ENCODE measurements at regions not wholly inside any gene's neighbourhood (a gene's known extent, or its start where the extent isn't known, plus 50 kb on each side); places are given as distances from the start of the nearest gene placed in this dataset.
"Not testable (repeated sequence)": the region's sequence is repeated elsewhere in the genome, so short reads cannot be mapped to it uniquely, and the experiment has no call there.

DNA sequence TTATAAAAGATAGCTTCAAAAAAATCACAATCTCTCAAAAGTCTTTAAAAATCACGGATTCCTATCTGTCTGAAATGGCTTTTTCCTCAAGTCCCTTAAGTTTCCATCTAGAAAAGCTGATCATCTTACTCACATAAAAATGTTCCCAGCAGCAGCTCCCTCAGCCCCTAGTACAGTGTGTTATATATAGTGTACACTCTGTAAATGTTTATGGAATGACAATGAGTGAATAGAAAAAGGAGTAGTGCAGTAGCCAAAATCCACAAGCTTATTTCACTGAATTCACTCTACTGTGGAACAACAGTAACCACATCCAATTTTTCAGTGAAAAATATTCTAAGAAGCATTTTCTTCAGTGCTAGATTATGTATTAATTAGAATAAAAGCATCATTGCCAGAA, 609.4 kb downstream of the DTWD2 start:
- DNase-seq (ENCODE audit: low spot score): no peak

DNA sequence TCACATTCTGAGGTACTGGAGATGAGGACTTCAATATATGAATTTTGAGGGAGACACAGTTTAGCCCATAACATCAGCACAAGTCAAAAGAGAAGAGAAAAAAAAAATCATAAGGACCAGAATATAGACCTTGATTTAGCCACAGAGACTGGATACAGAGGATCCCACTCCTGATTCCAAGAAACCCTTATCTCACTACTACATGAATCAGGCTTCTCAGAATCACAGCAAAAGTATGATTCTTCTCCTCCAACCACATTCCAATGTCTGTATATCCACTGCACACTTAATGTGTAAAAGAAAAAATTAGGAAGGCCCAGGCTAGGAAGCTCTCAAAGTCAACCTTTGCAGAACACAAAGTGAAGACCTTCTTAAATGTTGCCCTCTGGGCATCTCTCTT, 610.9 kb downstream of the DTWD2 start:
- peak; percentile 11 for DNase-seq (ENCODE audit: low spot score)

DNA sequence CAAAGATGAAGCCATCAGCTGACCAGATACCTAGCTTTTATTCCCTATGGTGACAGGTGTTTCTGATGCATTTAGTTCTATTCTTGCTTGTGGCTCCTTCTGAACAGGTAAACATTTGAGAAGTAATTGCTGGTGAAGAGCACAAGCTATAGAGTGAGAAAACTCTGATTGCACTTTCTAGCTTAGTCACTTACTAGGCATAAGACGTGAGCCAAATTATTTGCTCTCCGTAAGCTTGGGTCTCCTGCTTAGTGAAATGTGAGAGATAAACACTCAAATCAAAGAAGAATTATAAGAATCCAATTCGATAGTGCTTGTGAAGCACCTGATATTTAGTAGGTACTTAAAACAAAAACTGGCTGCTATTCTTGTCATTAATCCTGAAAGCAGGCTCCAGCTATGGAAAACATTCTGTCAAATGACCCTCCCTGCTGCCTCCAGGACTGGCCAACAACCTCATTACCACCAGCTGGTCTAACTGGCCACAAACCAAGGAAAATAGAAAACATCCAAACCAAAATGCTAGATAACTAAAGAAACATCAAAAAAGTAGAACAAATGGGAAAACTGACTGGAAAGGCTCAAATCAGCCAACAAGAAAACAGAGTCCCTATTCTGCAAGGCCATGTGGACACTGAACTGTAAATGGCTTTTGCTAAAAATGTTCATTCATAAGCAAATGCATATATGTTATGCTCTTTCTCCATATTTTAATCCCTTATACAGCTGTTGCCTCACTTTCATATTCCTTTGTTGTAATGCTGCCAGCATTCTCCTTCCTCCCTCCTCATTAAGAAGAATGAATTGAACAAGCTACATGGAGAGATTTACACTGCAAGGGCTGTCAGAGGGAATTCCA, 616.1 kb downstream of the DTWD2 start:
- no peak for DNase-seq (ENCODE audit: low spot score)

- no peak for DNase-seq (ENCODE audit: low spot score)
Measured at GRCh38 chr5:118366429-118366828, 621.9 kb downstream of the DTWD2 start.

GRCh38 chr5:118365718-118366117, 622.6 kb downstream of the DTWD2 start:
- DNase-seq (ENCODE audit: low spot score): no peak

GRCh38 chr5:118354797-118355196, 633.5 kb downstream of the DTWD2 start:
- DNase-seq (ENCODE audit: low spot score): no peak

DNA sequence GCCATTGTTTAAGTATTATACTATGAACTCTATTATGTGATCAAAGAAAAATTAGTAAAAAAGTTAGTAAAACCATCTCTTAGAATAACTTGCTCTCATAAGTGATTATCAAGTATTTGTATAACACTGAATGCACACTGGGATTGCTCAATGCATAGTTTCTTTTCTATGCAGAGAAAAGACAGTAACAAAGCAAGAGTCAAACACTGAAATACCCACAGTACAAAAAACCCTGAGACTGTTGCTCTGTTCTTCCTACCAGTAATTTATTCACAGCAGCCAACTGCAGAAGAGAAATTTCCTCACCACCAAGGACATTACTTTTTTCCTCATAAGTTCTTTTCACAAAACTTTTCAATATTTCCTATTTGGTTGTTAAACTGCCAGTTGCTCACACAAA, 634.4 kb downstream of the DTWD2 start:
- no peak for DNase-seq (ENCODE audit: low spot score)

DNA sequence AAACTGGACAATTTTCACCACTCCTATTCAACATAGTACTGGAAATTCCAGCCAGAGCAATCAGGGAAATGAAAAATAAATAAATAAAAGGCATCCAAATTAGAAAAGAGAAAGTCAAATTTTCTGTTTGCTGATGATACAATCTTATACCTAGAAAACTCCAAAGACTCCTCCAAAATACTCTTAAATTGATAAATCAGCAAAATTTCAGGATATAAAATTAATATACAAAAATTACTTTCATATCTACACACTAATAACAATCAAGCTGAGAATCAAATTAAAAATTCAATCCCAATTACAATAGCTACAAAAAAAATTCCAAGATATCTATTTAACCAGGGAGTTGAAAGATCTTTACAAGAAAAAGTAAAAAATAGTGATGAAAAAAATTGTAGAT, 651.9 kb downstream of the DTWD2 start:
- no peak for DNase-seq (ENCODE audit: low spot score)

DNA sequence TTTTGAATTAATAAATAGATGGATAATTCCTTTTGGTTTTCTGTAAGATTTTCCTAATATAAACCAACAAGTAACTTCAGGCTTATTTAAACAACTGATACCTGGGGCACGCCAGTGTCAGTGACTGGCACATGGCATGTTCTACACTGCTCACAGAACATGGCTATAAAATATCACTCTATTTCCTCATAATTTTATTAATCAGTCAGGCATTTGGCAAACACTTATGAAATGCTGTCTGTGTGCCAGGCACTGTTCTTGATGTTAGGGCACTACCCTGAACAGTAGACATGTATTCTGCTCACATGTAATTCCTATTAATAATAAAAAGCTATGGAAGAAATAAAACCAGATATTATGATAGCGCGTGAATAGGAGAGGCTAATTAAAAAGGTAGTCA, 661.0 kb downstream of the DTWD2 start:
- no peak for DNase-seq (ENCODE audit: low spot score)

DNA sequence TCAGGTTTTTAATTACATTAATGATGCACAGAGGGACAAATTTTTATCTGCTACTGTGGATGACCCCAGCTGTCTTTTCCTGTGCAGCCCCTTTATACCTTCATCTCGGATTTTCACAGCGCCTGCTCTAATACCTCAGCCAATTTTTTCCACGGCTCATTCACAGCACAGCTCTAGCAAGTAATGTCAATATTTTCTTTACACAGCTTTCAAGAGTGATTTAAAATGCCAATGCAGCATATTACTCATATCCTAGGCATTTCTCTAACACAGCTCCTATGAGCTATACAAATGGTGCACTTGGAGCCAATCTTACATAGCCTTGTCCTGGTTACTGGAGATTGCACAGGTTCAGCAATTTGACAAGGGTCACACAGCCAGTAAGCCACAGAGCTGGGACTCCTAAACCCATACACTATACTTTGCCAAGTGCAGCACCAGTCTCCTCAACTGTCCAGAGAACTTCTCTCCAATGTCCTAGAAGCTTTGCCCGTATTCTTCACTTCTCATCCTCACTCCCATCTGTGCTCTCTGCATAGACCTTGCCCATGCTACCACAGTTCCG, 661.8 kb downstream of the DTWD2 start:
- peak; percentile 21 for DNase-seq (ENCODE audit: low spot score)

DNA sequence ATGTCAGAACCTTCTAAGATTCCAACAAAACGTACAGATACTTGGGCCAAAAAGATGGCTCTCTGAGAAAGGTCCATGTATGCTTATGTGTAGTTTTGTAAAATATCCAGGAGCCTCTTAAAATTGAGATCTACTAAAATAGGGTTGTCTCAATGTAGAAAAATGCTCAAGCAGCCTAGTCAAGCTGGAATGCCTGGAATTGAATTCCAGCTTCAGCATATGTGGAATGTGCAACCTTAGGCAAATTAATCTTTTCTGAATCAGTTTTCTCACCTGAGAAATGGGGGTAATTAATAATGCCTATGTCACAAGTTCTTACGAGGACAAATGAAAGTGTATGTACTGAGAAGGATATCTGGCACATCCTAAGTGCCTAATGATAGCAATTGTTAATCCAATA, 662.4 kb downstream of the DTWD2 start:
- no peak for DNase-seq (ENCODE audit: low spot score)

- not testable (repeated sequence) for DNase-seq (ENCODE audit: low spot score)
Measured at GRCh38 chr5:118323723-118324122, 664.6 kb downstream of the DTWD2 start.

DNA sequence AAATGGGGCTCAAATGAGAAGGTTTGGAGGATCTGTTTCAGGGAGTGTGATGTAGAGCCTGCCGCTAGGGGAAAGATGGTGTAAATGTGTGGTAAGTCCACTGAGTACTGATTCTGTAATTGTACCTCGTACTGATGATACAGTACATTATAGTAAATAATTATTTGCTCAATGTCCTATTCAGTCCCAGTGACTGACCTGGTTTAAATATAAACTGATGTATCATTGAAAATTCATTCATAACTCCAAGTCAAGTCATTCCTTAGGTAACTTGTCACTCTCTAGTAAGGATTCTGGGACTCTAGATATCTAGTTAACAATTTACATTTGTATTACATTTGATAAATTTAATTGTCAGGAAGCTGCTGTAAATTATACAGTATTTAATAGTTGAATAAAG, 667.3 kb downstream of the DTWD2 start:
- DNase-seq (ENCODE audit: low spot score): no peak

DNA sequence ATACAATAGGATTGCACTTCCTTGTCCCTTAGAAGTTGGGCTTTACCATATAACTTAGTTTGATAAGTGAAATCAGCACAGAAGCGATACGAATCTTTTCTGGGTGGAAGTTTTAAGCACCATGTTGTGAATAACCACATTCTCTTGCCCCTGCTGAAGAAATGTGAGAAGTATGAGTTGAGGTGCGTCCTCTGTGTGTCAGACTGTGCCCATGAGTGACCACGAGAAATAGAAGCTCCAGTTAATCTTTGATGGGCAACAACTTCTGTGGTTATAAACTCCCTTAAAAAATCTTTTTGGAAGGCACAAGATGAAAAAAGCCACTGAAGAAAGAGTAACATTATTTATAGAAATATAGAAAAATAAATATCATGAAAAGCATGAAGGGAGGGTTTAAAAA, 668.2 kb downstream of the DTWD2 start:
- no peak for DNase-seq (ENCODE audit: low spot score)

DNA sequence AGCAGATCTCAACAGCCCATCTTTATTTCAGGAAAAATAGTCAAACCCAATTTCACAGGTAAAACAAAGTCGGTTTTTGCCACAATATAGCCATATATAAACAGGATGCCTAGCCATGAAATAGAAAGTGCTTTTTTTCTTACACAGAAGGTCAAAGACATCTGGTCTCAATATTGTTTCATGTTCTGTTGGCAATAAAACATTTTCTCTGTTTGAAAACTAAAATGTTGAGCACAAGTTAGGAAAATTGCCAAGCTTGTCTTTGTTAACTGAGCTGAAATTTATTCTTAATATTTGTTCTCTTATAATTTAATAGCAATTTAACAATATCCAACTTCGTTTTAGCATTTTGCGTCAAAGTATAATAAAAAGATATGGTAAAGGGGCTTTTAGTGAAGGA, 673.4 kb downstream of the DTWD2 start:
- DNase-seq (ENCODE audit: low spot score): no peak

DNA sequence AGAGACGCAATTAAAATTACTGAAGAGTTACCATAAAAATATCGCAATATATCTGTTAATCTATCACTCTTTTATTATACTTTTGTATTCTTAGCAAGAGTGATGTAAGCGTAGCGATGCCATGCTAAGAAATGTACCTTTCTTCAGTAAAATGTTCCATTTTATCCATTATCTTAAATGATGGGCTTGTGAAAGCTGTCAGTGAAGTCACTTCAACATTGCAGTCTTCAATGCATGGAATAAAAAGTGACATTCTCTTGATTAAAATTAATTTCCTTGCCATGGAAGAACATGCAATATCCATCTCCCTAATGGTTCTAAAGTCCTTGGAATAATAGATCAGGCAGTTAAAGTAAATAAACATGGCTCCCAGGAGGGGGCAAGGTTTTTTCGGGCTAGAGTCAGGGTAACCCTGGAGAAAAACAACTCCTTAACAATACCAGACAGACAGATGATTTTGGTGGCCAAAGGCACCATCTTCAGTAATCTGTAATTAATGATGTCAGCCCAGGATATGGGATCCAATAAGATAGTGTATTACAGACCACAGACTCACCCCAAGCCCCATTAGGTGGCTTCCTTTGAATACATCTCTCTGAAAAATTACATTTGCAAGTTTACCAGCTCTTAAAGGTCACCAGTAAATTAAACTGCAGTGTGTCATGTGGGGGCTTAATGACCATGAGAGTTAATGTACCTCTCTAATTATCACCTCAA, 677.1 kb downstream of the DTWD2 start:
- DNase-seq (ENCODE audit: low spot score): no peak

GRCh38 chr5:118310401-118310800, 677.9 kb downstream of the DTWD2 start:
- no peak for DNase-seq (ENCODE audit: low spot score)

DNA sequence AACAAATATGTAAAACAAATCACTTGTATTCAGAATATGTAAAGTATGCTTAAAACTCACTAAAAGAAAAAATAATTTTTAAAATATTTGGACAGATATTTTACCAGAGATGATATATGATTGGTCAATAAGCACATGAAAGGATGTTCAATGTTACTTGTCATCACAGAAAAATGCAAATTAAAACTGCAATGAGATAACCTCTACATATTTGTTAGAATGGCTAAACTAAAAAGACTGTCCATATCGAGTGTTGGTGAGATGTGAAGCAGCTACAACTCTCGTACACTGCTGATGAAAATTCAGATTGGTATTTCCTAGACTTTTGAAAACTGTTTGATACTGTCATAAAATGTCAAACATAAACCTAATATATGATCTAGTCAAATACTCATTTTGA, 685.1 kb downstream of the DTWD2 start:
- DNase-seq (ENCODE audit: low spot score): no peak

- no peak for DNase-seq (ENCODE audit: low spot score)
Measured at GRCh38 chr5:118302786-118303185, 685.6 kb downstream of the DTWD2 start.

- DNase-seq (ENCODE audit: low spot score): no peak
Measured at GRCh38 chr5:118301696-118302095, 686.7 kb downstream of the DTWD2 start.

- DNase-seq (ENCODE audit: low spot score): no peak
Measured at GRCh38 chr5:118295045-118295444, 693.3 kb downstream of the DTWD2 start.

DNA sequence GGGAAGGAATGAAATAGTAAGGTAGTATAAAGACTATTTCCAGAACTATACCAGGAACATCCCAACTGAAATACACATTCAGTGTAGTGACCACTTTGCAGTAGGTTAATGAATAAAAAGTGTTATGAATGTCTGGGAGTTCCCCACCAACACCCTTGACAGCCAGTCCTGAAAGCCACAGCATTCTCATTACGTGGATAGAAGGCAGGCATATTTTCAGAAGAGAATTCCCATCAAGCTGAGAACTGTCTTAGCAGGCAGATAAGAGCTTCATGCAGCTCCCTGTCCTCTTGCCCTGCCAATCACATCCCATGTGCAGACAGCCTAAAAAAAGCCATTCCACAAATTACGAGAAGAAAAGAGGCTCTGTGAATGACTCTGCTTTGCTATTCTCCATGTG, 695.0 kb downstream of the DTWD2 start:
- DNase-seq (ENCODE audit: low spot score): no peak

DNA sequence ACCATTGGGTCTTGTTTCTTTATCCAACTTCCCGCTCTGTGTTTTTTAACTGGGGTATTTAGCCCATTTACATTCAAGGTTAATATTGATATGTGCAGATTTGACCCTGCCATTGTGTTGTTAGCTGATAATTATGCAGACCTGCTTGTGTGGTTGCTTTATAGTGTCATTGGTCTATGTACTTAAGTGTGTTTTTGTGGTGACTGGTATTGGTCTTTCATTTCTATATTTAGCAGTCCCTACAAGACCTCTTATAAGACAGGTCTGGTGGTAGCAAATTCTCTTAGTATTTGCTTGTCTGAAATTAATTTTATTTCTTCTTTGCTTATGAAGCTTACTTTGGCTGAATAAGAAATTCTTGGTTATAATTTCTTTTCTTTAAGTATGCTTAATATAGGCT, 698.1 kb downstream of the DTWD2 start:
- DNase-seq (ENCODE audit: low spot score): no peak

Data from umbilical cord (tissue), 1 donor.